HG02852 (cell line): ENCODE measurements at regions not wholly inside any gene's neighbourhood (a gene's known extent, or its start where the extent isn't known, plus 50 kb on each side); places are given as distances from the start of the nearest gene placed in this dataset.
"Not testable (repeated sequence)": the region's sequence is repeated elsewhere in the genome, so short reads cannot be mapped to it uniquely, and the experiment has no call there.

Experiments used
- ATAC-seq: cut with Tn5 transposase; IDR thresholded peaks from one replicate; pipeline ENCODE4 v1.9.1; 2021; ENCODE audit warnings: mild to moderate bottlenecking, moderate library complexity; ENCODE audit not compliant: unreplicated experiment

- no peak for ATAC-seq
These were observed 526.6 kb upstream of the ZNF717 start for GRCh38 chr3:76311941-76312340.

GRCh38 chr3:76315906-76316305 lies 530.6 kb upstream of the ZNF717 start:
- ATAC-seq = not testable (repeated sequence)

DNA sequence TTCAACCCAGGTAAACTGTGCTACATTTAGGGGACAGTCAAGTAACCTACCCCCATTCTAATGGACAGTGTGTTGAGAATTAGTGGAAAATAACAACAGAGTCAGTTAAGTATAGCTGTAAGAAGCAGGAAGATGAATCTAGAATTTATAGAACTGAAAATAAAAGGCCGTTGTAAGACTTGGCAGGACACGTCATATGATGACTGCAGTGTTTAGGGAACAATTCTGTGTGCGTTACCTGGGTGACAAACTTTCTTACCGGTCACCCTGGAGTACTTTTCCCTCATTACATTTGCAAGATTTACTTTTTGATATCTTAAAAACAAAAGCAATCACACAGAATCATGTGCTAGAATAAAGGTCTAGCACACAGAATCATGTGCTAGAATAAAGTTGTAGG lies 536.3 kb upstream of the ZNF717 start:
- ATAC-seq = no peak

DNA sequence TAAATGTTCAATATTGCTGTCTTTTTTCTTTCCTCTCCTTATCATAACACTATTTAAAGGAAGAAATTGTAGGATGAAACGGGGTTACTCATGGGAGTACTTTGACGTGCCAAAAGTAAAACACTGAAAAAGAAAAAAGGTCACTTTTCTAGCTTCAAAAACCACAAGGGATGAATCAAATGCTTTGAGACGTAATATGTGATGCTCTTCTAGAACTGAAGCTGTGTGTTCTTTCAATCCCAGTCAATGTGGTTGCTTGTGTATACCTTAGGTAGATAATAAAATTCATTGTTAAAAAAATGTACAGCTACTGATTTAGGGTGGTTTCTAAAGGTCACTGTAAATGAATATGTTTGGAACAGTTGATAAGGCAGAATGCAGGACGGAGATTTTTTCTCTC lies 538.8 kb upstream of the ZNF717 start:
- ATAC-seq = no peak

DNA sequence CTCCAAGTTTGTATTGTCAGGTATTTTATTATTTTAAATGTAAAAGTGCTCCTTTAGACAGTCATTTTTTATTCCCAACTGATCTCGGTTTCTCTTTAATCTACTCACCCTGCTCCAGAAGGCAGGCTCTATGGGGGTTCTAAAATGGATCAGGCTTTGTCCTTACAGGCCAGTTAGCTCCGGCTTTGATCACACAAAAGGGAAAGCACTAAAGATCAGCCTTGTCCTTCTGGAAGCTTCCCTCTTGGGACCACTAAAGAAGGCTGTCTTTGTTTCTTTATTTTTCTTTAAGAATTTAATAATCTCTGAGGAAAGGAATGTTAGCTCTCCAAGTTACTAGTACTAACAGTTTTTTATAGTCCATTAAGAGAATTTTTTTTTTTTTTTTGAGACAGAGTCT lies 560.5 kb upstream of the ZNF717 start:
- ATAC-seq = no peak

DNA sequence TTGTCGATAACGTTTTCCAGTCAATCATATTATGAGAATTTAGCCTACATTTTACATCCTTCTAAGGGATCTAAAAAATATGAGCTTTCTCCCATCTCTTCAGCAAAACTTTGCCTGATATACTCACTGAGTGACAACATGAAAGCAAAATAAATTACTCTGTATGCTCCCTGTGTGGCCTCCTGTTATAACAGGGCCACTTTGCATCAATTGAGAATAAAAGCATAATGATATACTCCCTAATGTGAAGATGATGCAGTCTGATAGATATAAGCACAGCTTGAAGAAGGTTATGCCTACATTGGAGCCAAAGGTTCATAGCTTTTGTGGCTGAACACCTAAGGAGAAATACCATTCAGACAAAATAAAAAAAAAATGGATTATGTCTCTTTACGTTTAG lies 561.3 kb upstream of the ZNF717 start:
- no peak for ATAC-seq

- no peak for ATAC-seq
These were observed 564.5 kb upstream of the ZNF717 start for GRCh38 chr3:76349715-76350480.

DNA sequence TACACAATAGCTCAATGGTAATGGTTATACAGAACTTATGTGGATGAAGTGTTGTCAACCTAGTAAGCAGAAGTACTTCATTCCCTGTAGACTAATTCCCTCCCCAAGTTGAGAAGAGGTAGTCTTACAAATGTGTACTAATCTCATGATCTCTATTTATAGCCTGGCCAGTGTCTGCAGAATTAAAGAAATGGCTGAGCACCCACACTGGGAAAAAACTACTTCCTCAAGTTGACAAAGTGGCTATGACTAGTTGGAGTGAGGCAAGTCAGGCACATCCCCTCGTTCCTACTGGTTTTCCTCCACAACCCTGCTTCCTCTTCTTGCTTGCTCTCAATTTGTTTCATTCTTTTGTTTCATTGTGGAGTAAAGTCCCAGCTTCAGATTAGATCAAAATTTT lies 566.7 kb upstream of the ZNF717 start:
- no peak for ATAC-seq

DNA sequence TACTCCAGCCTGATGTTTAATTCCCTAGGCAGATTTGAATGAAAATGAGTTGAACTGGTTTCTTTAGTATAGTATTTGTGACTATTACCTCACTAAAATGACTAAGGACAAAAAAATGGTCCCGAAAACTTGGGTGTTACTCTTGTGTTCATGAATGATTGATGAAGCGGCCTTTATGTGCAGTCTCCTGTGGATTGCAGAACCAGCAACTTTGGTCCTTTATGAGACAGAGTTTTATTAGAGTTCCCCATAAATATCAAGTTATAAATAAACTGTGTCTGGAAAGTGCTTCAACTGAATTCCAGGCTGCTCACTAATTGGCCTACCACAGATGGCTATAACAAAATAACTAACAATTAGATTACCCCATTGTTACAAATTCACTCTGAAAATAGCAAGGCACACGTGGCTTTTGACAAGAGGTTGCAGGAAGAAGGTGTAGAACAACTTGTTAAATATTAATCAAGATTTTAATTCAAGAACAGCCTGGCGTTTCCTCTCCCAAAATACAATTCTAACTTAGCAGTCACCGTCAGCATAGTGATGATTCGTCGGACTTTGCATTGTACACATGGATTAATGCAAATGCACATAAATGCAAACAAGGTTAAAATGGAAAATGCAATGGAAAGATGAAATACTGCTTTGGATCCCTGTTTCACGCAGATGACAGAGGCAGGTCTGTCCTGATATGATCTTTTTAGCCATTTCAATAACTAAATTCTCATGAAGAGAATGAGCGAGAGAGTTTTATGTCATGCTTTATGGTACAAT lies 567.3 kb upstream of the ZNF717 start:
- no peak for ATAC-seq

- ATAC-seq = no peak
These were observed 568.3 kb upstream of the ZNF717 start for GRCh38 chr3:76353683-76354082.

DNA sequence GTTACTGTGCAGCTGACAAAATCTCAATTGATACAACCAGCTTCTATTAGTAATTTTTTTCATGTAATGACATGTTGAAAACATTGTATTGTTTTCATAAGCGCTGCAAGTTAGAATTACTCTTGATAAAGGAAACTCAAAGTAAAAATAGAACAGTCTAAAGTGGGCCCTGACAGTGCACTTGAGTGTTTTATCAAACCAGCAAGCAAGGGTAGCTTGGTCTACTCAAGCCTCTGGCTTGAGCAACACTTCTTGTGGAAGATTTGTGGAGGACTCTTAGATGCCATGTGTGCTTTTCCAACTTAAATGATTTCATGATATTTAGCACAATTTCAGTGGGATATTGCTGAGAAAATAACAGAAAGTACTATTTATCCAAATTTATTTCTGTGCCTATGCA lies 575.7 kb upstream of the ZNF717 start:
- ATAC-seq = no peak

DNA sequence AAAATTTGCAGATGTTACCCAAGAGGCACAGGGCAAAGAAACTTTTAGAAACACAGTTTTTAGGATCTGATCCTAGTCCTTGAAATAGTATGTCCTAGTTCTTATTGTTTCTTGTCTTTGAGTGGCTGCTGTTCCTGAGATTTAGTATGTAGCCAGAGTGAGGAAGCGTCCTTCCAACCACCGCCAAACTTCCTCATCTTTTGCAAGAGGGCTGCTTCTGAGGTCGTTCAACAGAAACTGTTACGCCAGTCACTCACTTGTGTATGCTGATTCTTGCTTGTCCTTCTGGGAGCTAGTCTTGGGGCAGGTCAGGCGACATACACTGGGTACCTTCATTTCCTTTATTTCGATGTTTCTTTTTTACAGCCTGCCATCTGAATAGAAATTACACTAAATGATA lies 577.3 kb upstream of the ZNF717 start:
- no peak for ATAC-seq

- ATAC-seq = no peak
These were observed 579.9 kb upstream of the ZNF717 start for GRCh38 chr3:76365275-76365674.

DNA sequence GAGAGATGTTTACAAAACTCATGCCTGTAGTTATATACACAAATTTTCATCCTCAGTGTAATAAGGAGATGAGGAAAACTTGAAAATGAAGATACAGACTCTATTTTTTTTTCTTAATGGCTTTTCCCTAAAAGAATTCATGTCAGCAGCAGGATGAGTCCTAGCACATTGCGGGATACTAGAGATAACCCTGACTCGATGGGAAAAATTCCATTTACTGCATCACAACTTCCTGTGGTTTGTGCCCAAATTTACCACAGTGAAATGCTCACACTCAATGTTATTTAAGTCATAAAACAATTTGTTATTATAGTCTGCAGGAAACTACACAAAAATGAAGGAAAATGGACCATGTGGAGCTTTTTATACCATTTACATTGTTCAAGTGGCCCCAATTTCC lies 581.9 kb upstream of the ZNF717 start:
- no peak for ATAC-seq

DNA sequence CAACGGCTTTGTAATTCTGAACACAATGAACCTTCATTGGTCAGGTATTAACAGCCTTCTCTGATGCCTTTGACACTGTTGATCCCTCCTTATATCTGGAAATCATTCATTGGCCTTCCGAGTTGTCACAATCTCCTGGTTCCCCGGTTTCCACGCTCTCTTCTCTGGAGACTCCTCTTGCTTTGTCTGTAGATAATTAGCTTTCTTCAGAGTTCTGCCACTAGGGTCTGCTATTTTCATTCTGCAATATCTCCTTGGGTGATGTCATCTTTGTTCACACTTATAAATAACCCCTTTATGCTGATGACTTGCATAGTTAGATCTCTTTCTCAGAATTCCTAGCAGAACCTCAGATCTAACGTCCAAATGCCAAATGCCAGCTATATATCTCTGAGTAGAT lies 583.8 kb upstream of the ZNF717 start:
- peak; percentile 63 for ATAC-seq

GRCh38 chr3:76370749-76371520 lies 585.6 kb upstream of the ZNF717 start:
- ATAC-seq = no peak

DNA sequence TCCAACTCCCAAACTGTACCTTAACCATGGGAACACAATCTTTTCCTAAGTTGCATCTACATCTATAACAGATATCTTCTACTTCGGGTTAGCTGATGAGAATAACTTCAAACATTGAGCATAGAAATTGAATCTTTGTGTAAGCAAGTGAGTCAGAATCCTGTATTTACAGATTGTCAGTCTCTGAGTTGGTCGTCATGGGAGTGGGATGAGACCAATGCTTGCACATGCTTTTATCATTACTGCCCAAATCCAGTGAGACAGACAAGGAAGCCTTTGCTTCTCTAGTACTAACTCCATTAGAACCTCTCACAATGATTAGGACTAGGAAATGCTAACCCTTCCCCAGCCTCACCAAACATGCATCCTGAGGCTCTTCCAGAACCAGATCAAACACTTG lies 587.1 kb upstream of the ZNF717 start:
- no peak for ATAC-seq

- no peak for ATAC-seq
These were observed 591.7 kb upstream of the ZNF717 start for GRCh38 chr3:76377074-76377473.

DNA sequence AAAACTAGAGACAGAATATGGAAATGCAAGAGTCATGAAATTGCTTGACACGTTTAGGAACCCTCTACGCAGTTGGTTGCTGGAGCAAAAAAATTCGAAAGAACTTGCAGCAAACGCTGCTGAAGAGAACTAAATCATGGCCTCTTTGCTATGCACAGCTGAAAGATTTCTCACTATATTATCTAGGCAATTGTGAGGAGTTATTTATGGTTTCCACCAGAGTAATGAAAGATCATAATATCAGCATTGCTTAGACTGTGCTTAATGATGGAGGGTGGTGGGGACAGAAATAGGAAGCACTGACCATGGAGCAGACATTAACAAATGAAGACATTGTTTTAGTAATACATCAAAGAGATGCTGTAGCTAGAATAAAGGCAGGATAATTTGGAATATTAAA lies 593.4 kb upstream of the ZNF717 start:
- no peak for ATAC-seq

DNA sequence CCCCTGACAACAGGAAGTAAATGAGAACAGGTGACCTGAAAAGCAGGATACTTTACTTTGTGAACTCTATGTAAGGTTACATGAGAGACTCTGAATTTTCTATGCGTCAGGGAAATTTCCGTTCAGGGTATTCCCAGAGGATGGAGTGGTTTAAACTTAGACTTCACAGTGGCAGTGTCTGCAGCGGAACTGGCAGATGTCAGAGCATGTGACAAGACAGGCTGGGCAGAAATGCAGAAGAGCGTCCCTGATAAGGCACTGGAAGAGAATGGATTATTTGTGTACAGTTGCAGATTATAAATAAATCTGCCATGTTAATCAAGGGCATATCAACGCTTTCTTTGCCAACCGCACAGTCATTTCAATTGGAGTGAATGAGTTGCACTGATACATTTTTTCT lies 598.4 kb upstream of the ZNF717 start:
- no peak for ATAC-seq

- no peak for ATAC-seq
These were observed 601.7 kb upstream of the ZNF717 start for GRCh38 chr3:76387000-76387399.

DNA sequence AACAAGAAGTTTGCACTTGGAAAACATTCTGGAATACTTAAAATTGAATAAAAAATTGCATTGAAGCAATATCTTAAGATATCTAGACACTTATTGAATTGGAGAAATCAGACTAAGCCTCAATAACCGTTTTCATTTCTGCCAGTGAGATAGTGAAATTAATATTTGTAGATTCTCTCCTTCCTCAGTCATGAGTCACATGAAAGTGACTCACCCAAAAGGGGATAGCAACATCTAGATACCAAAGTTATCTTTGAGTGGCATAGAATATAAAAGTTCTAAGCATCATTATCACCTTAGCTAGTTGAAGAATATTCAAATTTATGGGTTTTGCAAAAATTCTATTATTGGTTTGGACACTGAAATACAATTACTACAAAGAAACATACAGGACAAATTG lies 614.8 kb upstream of the ZNF717 start:
- ATAC-seq = no peak
